PC-3 (cell line): ENCODE measurements at regions not wholly inside any gene's neighbourhood (a gene's known extent, or its start where the extent isn't known, plus 50 kb on each side); places are given as distances from the start of the nearest gene placed in this dataset.

Experiments used
- CTCF ChIP-seq: fragments of 300-600 bp; sonication (generic); conservative IDR thresholded peaks from 2 replicates; pipeline ENCODE4 v1.5.1; 2017; ENCODE audit warnings: antibody characterized with exemption, low read depth, mild to moderate bottlenecking, low read length
- EZH2 ChIP-seq: fragments of 300-600 bp; sonication (generic); IDR thresholded peaks from one replicate; pipeline ENCODE4 v1.6.1; 2017; ENCODE audit warnings: antibody characterized with exemption, mild to moderate bottlenecking, low read length; ENCODE audit not compliant: unreplicated experiment
- EZH2phosphoT487 ChIP-seq: fragments of 300-600 bp; sonication (generic); IDR thresholded peaks from 2 replicates; pipeline ENCODE4 v1.6.1; 2018; ENCODE audit warnings: mild to moderate bottlenecking, antibody characterized with exemption, low read length, borderline replicate concordance

DNA sequence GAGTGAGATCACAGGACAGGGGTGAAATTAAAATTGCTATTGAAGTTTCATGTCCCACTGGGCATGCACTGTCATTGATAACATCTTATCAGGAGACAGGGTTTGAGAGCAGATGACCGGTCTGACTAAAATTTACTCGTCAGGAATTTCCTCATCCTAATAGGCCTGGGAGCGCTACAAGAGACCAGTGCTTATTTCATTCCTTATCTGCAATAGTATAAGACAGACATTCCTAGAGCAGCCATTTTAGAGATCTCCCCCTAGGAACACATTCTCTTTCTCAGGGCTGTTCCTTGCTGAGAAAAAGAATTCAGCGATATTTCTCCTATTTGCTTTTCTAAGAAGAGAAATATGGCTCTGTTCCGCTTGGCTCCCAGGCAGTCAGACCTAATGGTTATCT is 181.4 kb upstream of the ETV3 start:
- TF ChIP-seq CTCF (no peak), EZH2 (no peak), EZH2phosphoT487 (no peak)
